HG02938 (cell line): ENCODE measurements at regions not wholly inside any gene's neighbourhood (a gene's known extent, or its start where the extent isn't known, plus 50 kb on each side); places are given as distances from the start of the nearest gene placed in this dataset.
"Not testable (repeated sequence)": the region's sequence is repeated elsewhere in the genome, so short reads cannot be mapped to it uniquely, and the experiment has no call there.

Experiments
- ATAC-seq: cut with Tn5 transposase; IDR thresholded peaks from one replicate; pipeline ENCODE4 v1.9.1; 2021; ENCODE audit warnings: mild to moderate bottlenecking, moderate library complexity; ENCODE audit not compliant: unreplicated experiment

- ATAC-seq, result not testable (repeated sequence)
Measured at GRCh38 chr2:118744682-118745181, 102.7 kb downstream of the EN1 start.

GRCh38 chr2:118738524-118739308 lies 108.7 kb downstream of the EN1 start:
- ATAC-seq, result no peak

- no peak for ATAC-seq
Measured at GRCh38 chr2:118738106-118738505, 109.3 kb downstream of the EN1 start.

- ATAC-seq, result no peak
Measured at GRCh38 chr2:118737684-118738083, 109.8 kb downstream of the EN1 start.

GRCh38 chr2:118732432-118732831 lies 115.0 kb downstream of the EN1 start:
- no peak for ATAC-seq

- ATAC-seq, result no peak
Measured at GRCh38 chr2:118731413-118731812, 116.0 kb downstream of the EN1 start.

GRCh38 chr2:118730405-118730804 lies 117.0 kb downstream of the EN1 start:
- ATAC-seq, result no peak

- ATAC-seq, result no peak
Measured at GRCh38 chr2:118729760-118730159, 117.7 kb downstream of the EN1 start.

- no peak for ATAC-seq
Measured at GRCh38 chr2:118728984-118729383, 118.5 kb downstream of the EN1 start.

GRCh38 chr2:118726821-118727220 lies 120.6 kb downstream of the EN1 start:
- no peak for ATAC-seq

- ATAC-seq, result no peak
Measured at GRCh38 chr2:118723394-118723793, 124.1 kb downstream of the EN1 start.

GRCh38 chr2:118722976-118723375 lies 124.5 kb downstream of the EN1 start:
- ATAC-seq, result no peak

- ATAC-seq, result no peak
Measured at GRCh38 chr2:118721817-118722551, 125.5 kb downstream of the EN1 start.

GRCh38 chr2:118720866-118721265 lies 126.6 kb downstream of the EN1 start:
- no peak for ATAC-seq

- ATAC-seq, result no peak
Measured at GRCh38 chr2:118718921-118719320, 128.5 kb downstream of the EN1 start.

- no peak for ATAC-seq
Measured at GRCh38 chr2:118716102-118716501, 131.3 kb downstream of the EN1 start.

- no peak for ATAC-seq
Measured at GRCh38 chr2:118714118-118714517, 133.3 kb downstream of the EN1 start.

GRCh38 chr2:118711603-118712002 lies 135.8 kb downstream of the EN1 start:
- ATAC-seq, result no peak

- no peak for ATAC-seq
Measured at GRCh38 chr2:118710481-118710880, 137.0 kb downstream of the EN1 start.

GRCh38 chr2:118709786-118710185 lies 137.7 kb downstream of the EN1 start:
- no peak for ATAC-seq

GRCh38 chr2:118706844-118707243 lies 140.6 kb downstream of the EN1 start:
- no peak for ATAC-seq

GRCh38 chr2:118706371-118706770 lies 141.1 kb downstream of the EN1 start:
- ATAC-seq, result no peak
